H1 (cell line): ENCODE measurements at regions not wholly inside any gene's neighbourhood (a gene's known extent, or its start where the extent isn't known, plus 50 kb on each side); places are given as distances from the start of the nearest gene placed in this dataset.

ENCODE experiments used
- CEBPB ChIP-seq: IDR thresholded peaks from 2 replicates; pipeline ENCODE4 v1.6.1; 2012; ENCODE audit warnings: low read depth, low read length
- CTCF ChIP-seq, 3 experiments: IDR thresholded peaks; 1 replicate in 2 of 3; 2 replicates in 1 of 3; pipeline versions ENCODE4 v1.5.1 to v1.6.1; 2011; ENCODE audit warnings: low read length in 3 of 3, mild to moderate bottlenecking in 3 of 3, inconsistent platforms in 2 of 3, low read depth in 1 of 3, moderate library complexity in 1 of 3; ENCODE audit not compliant: insufficient read depth in 1 of 3; ENCODE audit errors: control extremely low read depth in 1 of 3
- GABPA ChIP-seq: IDR thresholded peaks from 2 replicates; pipeline ENCODE4 v1.6.1; 2011; ENCODE audit warnings: mild to moderate bottlenecking, low read length, moderate library complexity, borderline replicate concordance; ENCODE audit not compliant: insufficient read depth
- KDM1A ChIP-seq: fragments of 200-600, 300-600 bp; sonication (generic); IDR thresholded peaks from 2 replicates; pipeline ENCODE4 v1.7.1; 2016; ENCODE audit warnings: mild to moderate bottlenecking, low read length, borderline replicate concordance
- MAFK ChIP-seq: IDR thresholded peaks from 2 replicates; pipeline ENCODE4 v1.6.1; 2012; ENCODE audit warnings: low read depth, mild to moderate bottlenecking, improper control_type of control experiment, low read length
- POLR2A ChIP-seq, 2 experiments: IDR thresholded peaks; 1 replicate in 1 of 2; 2 replicates in 1 of 2; pipeline ENCODE4 v1.6.1; 2011; ENCODE audit warnings: low read depth in 2 of 2, low read length in 2 of 2, mild to moderate bottlenecking in 2 of 2; ENCODE audit errors: control extremely low read depth in 1 of 2
- POLR2AphosphoS5 ChIP-seq: IDR thresholded peaks from 2 replicates; pipeline ENCODE4 v1.6.1; 2011; ENCODE audit warnings: low read depth, low read length
- RAD21 ChIP-seq, 2 experiments: IDR thresholded peaks in 1 of 2; conservative IDR thresholded peaks in 1 of 2; 2 replicates each; pipeline ENCODE4 v1.6.1; 2011; ENCODE audit warnings: low read depth in 2 of 2, low read length in 2 of 2, improper control_type of control experiment in 1 of 2, inconsistent platforms in 1 of 2, mild to moderate bottlenecking in 1 of 2, moderate library complexity in 1 of 2
- TBP ChIP-seq: IDR thresholded peaks from 2 replicates; pipeline ENCODE4 v1.6.1; 2011; ENCODE audit warnings: low read depth, low read length, improper control_type of control experiment
- YY1 ChIP-seq: IDR thresholded peaks from 2 replicates; pipeline ENCODE4 v1.6.1; 2011; ENCODE audit warnings: low read depth, mild to moderate bottlenecking, low read length

DNA sequence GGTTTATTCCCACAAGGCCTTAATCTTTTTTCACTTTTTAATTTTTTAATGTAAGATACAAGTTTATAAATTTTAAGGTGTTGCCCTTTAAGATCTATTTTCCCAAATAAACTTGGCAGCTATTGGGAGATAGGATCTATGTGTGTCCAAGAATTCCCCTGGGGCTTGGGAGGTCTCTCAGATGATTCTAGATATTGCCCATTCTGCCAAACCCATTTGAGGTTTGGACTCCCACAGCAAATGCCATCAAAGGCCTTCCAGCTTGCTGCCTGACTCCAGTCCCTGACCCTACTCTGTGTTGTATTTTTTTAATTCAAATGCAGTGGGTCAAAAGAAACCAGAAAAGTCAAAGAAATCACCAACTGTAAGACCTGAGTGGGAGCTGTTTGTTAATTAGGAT is 120.0 kb upstream of the CHRDL1 start:
- TF ChIP-seq POLR2A (IDR thresholded peaks at IDR 0.05; ENCODE audit: control extremely low read depth in 1 of 2, low read depth in 2 of 2, low read length in 2 of 2) (no peak), POLR2AphosphoS5 (no peak), YY1 (no peak), CTCF (IDR thresholded peaks at IDR 0.05; ENCODE audit: control extremely low read depth in 1 of 3, insufficient read depth in 1 of 3, low read depth in 1 of 3, low read length in 3 of 3) (no peak), MAFK (no peak), CEBPB (no peak), KDM1A (no peak), GABPA (no peak), RAD21 (IDR thresholded peaks at IDR 0.05 in 1 of 2, conservative IDR thresholded peaks at IDR 0.05 in 1 of 2; ENCODE audit: low read depth in 2 of 2, low read length in 2 of 2) (no peak), TBP (no peak)
